ENCODE measurements at regions not wholly inside any gene's neighbourhood (a gene's known extent, or its start where the extent isn't known, plus 50 kb on each side); places are given as distances from the start of the nearest gene placed in this dataset.

GRCh38 chr17:22300731-22301352, 608.5 kb downstream of the KCNJ18 start:
- CTCF ChIA-PET, result no interaction called here
- Histone ChIP-seq H3K4me1 (no peaks in the 10 kb centered on the region), H3K4me2 (no peak overlapping the region), H3K4me3 (no peak overlapping the region), H3K27ac (no peak overlapping the region), H3K9me3 (peaks cover 4% of the 10 kb centered on the region; the same call in 1 of the 3 replicates)
- TF ChIP-seq PHF8 (IDR thresholded peaks at IDR 0.05; ENCODE audit: borderline replicate concordance, low read depth) (no peak), ZFP36 (IDR thresholded peaks at IDR 0.05; ENCODE audit: borderline replicate concordance, partially characterized antibody) (no peak), TFCP2L1 (CRISPR knock-in tag; IDR thresholded peaks at IDR 0.05) (no peak), SMC3 (IDR thresholded peaks at IDR 0.05) (no peak)
- DNase-seq (ENCODE audit: low read depth in 1 of 2, low spot score in 1 of 2), result no peak
- POLR2A ChIA-PET, result no interaction called here
- ATAC-seq, result no peak
- 55% methylated on average over 34 of the region's 48 CpGs for WGBS (ENCODE audit: missing lambda C conversion rate)
- no peak for FAIRE-seq

- FAIRE-seq (no peak), DNase-seq (ENCODE audit: low read depth in 1 of 2, low spot score in 1 of 2) (no peak), ATAC-seq (no peak)
- Histone ChIP-seq H3K4me2 (no peak overlapping the region), H3K9me3 (peaks cover 4% of the 10 kb centered on the region; the same call in 1 of the 3 replicates), H3K27ac (no peak overlapping the region), H3K4me3 (no peak overlapping the region), H3K4me1 (no peaks in the 10 kb centered on the region)
- TF ChIP-seq E2F6 (IDR thresholded peaks at IDR 0.05; ENCODE audit: borderline replicate concordance, low read depth) (no peak), CHD4 (IDR thresholded peaks at IDR 0.05; ENCODE audit: borderline replicate concordance) (no peak), PBX3 (IDR thresholded peaks at IDR 0.05) (no peak)
- CTCF ChIA-PET, result no interaction called here
- 74% methylated on average over 20 of the region's 20 CpGs for WGBS (ENCODE audit: missing lambda C conversion rate)
- POLR2A ChIA-PET, result no interaction called here
Measured at GRCh38 chr17:22301353-22301745, 609.0 kb downstream of the KCNJ18 start.

GRCh38 chr17:22303096-22303495, 610.8 kb downstream of the KCNJ18 start:
- POLR2A ChIA-PET, result no interaction called here

GRCh38 chr17:22303865-22304264, 611.5 kb downstream of the KCNJ18 start:
- TF ChIP-seq RFX5 (IDR thresholded peaks at IDR 0.05) (no peak), MAX (IDR thresholded peaks at IDR 0.05) (no peak), FOXS1 (CRISPR knock-in tag; IDR thresholded peaks at IDR 0.05) (no peak), EP300 (IDR thresholded peaks at IDR 0.05) (no peak), JUNB (IDR thresholded peaks at IDR 0.05) (no peak), EHF (CRISPR knock-in tag; IDR thresholded peaks at IDR 0.05) (no peak), HES2 (IDR thresholded peaks at IDR 0.05) (no peak), RNF2 (IDR thresholded peaks at IDR 0.05; ENCODE audit: borderline replicate concordance, low read depth) (no peak), REST (IDR thresholded peaks at IDR 0.05) (no peak), HOXB5 (CRISPR knock-in tag; IDR thresholded peaks at IDR 0.05) (no peak), NFE2L2 (conservative IDR thresholded peaks at IDR 0.05; ENCODE audit: low read length) (no peak), CHD2 (IDR thresholded peaks at IDR 0.05; ENCODE audit: low read length, partially characterized antibody) (no peak), TP53 (CRISPR knock-in tag; IDR thresholded peaks at IDR 0.05) (no peak), PHF8 (IDR thresholded peaks at IDR 0.05; ENCODE audit: borderline replicate concordance, low read depth) (no peak), HOXA7 (CRISPR knock-in tag; IDR thresholded peaks at IDR 0.05) (no peak), ZNF302 (CRISPR knock-in tag; IDR thresholded peaks at IDR 0.05) (no peak), PBX3 (IDR thresholded peaks at IDR 0.05) (no peak), FOSB (CRISPR knock-in tag; IDR thresholded peaks at IDR 0.05) (no peak)
- Histone ChIP-seq H3K4me3 (no peak overlapping the region), H3K27ac (no peak overlapping the region), H3K4me1 (no peaks in the 10 kb centered on the region), H3K9me3 (peaks cover 4% of the 10 kb centered on the region; the same call in 1 of the 3 replicates), H3K4me2 (no peak overlapping the region)
- 43% methylated on average over 12 of the region's 12 CpGs for whole genome bisulfite sequencing (ENCODE audit: missing lambda C conversion rate)
- POLR2A ChIA-PET, result no interaction called here
- CTCF ChIA-PET, result no interaction called here
- ATAC-seq, result no peak
- no peak for FAIRE-seq
- DNase-seq (ENCODE audit: low read depth in 1 of 2, low spot score in 1 of 2), result no peak

More at GRCh38 chr17:22303096-22303495, 610.8 kb downstream of the KCNJ18 start:
- DNase-seq (ENCODE audit: low read depth in 1 of 2, low spot score in 1 of 2), result no peak
- TF ChIP-seq ESRRA (IDR thresholded peaks at IDR 0.05; ENCODE audit: borderline replicate concordance, low read length), result no peak
- no peak for TF ChIP-seq HOXB13 (CRISPR knock-in tag; IDR thresholded peaks at IDR 0.05; ENCODE audit: low read depth)
- no peak for TF ChIP-seq SREBF2 (IDR thresholded peaks at IDR 0.05)
- Histone ChIP-seq H3K4me1 (no peaks in the 10 kb centered on the region), H3K9me3 (peaks cover 4% of the 10 kb centered on the region; the same call in 1 of the 3 replicates), H3K4me2 (no peak overlapping the region), H3K4me3 (no peak overlapping the region), H3K27ac (no peak overlapping the region)
- WGBS (ENCODE audit: missing lambda C conversion rate), result 33% methylated on average over 12 of the region's 12 CpGs
- CTCF ChIA-PET, result no interaction called here
- FAIRE-seq, result no peak
- no peak for ATAC-seq
